Testis (tissue), 2 donors: ENCODE measurements at regions not wholly inside any gene's neighbourhood (a gene's known extent, or its start where the extent isn't known, plus 50 kb on each side); places are given as distances from the start of the nearest gene placed in this dataset.

Experiments used
- DNase-seq: peaks from one replicate; pipeline ENCODE4 v3.0.0-alpha.2; 2019
- H3K27ac ChIP-seq, 2 donors: fragments of 200-600 bp; sonication (generic); one replicate each; pipeline ENCODE4 v1.5.1; 2019
- H3K27me3 ChIP-seq: fragments of 200-600 bp; sonication (generic); one replicate; pipeline ENCODE4 v1.5.1; 2019
- H3K36me3 ChIP-seq: fragments of 200-600 bp; sonication (generic); one replicate; pipeline ENCODE4 v1.5.1; 2017; ENCODE audit warnings: low read depth; ENCODE audit errors: missing control alignments
- H3K4me1 ChIP-seq: fragments of 200-600 bp; sonication (generic); one replicate; pipeline ENCODE4 v1.5.1; 2019
- H3K4me3 ChIP-seq, 2 donors: fragments of 200-600 bp; sonication (generic); one replicate each; pipeline ENCODE4 v1.5.1; 2017 to 2019
- H3K9me3 ChIP-seq: fragments of 200-600 bp; sonication (generic); one replicate; pipeline ENCODE4 v1.5.1; 2017
- POLR2A ChIP-seq: fragments of 450-650 bp; IDR thresholded peaks from one replicate; pipeline ENCODE4 v1.6.1; 2017; ENCODE audit warnings: antibody characterized with exemption, mild to moderate bottlenecking, moderate library complexity
- WGBS, 2 donors: methylation state at CpG; one replicate each; pipeline ENCODE4 v1.1.5; 2018; 5-methylcytosine and 5-hydroxymethylcytosine counted together
- intact Hi-C: fragments of 100-400 bp; cut with DNase I; formaldehyde crosslinking; loops from one replicate; pipeline ENCODE4 v1.15.1; 2023; ENCODE audit warnings: low total_unique reads
- TF ChIP-seq, protein P1 (sequence below), 3 experiments: fragments of 450-650 bp in 2 of 3; fragments of 200-600 bp in 1 of 3; sonication (generic) in 1 of 3; IDR thresholded peaks; one replicate each; pipeline ENCODE4 v1.5.1; 2016 to 2019; ENCODE audit warnings: antibody characterized with exemption in 3 of 3, mild to moderate bottlenecking in 2 of 3, moderate library complexity in 1 of 3

DNA sequence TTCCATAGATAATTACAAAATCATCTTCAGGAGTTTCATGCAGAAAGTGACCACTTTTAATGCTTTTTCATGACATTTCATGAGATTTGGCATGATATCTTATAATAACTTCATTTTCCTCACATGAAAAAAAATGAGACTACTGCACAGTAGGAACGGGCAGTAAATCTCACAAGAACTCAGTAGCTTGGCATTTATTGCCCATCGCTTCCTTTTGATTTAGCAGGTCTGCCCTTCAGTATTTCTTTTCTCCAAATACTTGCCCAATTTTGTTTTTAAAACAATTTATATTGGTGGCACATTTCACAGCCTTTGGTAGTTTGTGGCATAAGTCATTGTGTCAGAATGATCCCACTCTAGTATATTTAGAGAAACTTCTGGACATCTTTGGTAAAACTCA, 711.8 kb upstream of the CHD1 start:
- Histone ChIP-seq H3K36me3 (no peaks in the 10 kb centered on the region), H3K4me3 (no peak overlapping the region), H3K27ac (no peak overlapping the region), H3K27me3 (no peaks in the 10 kb centered on the region), H3K4me1 (no peaks in the 10 kb centered on the region), H3K9me3 (no peaks in the 10 kb centered on the region)
- WGBS, 2 donors = 76 to 91% methylated on average over 2 of the region's 2 CpGs
- no peak for TF ChIP-seq POLR2A
- TF ChIP-seq, protein P1, sequence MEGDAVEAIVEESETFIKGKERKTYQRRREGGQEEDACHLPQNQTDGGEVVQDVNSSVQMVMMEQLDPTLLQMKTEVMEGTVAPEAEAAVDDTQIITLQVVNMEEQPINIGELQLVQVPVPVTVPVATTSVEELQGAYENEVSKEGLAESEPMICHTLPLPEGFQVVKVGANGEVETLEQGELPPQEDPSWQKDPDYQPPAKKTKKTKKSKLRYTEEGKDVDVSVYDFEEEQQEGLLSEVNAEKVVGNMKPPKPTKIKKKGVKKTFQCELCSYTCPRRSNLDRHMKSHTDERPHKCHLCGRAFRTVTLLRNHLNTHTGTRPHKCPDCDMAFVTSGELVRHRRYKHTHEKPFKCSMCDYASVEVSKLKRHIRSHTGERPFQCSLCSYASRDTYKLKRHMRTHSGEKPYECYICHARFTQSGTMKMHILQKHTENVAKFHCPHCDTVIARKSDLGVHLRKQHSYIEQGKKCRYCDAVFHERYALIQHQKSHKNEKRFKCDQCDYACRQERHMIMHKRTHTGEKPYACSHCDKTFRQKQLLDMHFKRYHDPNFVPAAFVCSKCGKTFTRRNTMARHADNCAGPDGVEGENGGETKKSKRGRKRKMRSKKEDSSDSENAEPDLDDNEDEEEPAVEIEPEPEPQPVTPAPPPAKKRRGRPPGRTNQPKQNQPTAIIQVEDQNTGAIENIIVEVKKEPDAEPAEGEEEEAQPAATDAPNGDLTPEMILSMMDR (IDR thresholded peaks at IDR 0.05) = no peak
- intact Hi-C loops = no loop called here
- DNase-seq = no peak

DNA sequence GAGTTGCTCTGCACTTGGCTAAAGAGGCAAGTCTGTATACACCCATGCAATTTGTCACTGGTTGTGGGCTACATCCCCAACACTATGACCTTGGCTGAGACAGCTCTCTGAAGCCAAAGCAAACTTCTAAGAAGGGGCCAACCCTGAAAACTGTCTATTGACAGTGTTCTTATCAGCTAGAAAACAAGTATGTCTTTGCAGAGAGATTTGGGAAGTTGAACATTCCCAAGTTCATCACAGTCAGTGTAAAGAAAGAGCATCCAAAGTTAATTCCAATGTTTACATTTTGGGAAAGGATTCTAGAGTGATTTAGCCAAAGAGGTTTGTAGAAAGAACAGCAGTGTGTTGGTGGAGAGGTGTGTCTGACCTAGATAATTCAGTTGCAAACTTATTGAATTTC, 711.1 kb upstream of the CHD1 start:
- intact Hi-C loops = no loop called here
- H3K9me3 ChIP-seq = no peaks in the 10 kb centered on the region
- no peak for DNase-seq

GRCh38 chr5:99636663-99637062, 707.9 kb upstream of the CHD1 start:
- 64 to 76% methylated on average over 2 of the region's 2 CpGs for WGBS, 2 donors
- intact Hi-C loops = no loop called here

More for the DNA sequence above, 711.1 kb upstream of the CHD1 start:
- no peak overlapping the region for H3K4me3 ChIP-seq
- no peaks in the 10 kb centered on the region for H3K27me3 ChIP-seq
- H3K27ac ChIP-seq = no peak overlapping the region
- TF ChIP-seq, protein P1 (IDR thresholded peaks at IDR 0.05) = no peak
- no peak for TF ChIP-seq POLR2A
- H3K4me1 ChIP-seq = no peaks in the 10 kb centered on the region
- no peaks in the 10 kb centered on the region for H3K36me3 ChIP-seq

GRCh38 chr5:99621772-99622681, 693.2 kb upstream of the CHD1 start:
- Histone ChIP-seq H3K4me3 (no peak overlapping the region), H3K9me3 (no peaks in the 10 kb centered on the region), H3K27me3 (no peaks in the 10 kb centered on the region), H3K27ac (no peak overlapping the region), H3K36me3 (no peaks in the 10 kb centered on the region), H3K4me1 (no peaks in the 10 kb centered on the region)
- 45 to 64% methylated on average over 10 to 12 of the region's 12 CpGs for WGBS, 2 donors
- TF ChIP-seq, protein P1 (IDR thresholded peaks at IDR 0.05) = no peak
- TF ChIP-seq POLR2A = no peak
- DNase-seq = no peak
- intact Hi-C loops = no loop called here

More at GRCh38 chr5:99636663-99637062, 707.9 kb upstream of the CHD1 start:
- DNase-seq = no peak
- no peak overlapping the region for H3K4me3 ChIP-seq
- H3K9me3 ChIP-seq = no peaks in the 10 kb centered on the region
- no peaks in the 10 kb centered on the region for H3K4me1 ChIP-seq
- TF ChIP-seq, protein P1 (IDR thresholded peaks at IDR 0.05) = no peak
- no peak for TF ChIP-seq POLR2A
- H3K27me3 ChIP-seq = no peaks in the 10 kb centered on the region
- no peaks in the 10 kb centered on the region for H3K36me3 ChIP-seq
- no peak overlapping the region for H3K27ac ChIP-seq

DNA sequence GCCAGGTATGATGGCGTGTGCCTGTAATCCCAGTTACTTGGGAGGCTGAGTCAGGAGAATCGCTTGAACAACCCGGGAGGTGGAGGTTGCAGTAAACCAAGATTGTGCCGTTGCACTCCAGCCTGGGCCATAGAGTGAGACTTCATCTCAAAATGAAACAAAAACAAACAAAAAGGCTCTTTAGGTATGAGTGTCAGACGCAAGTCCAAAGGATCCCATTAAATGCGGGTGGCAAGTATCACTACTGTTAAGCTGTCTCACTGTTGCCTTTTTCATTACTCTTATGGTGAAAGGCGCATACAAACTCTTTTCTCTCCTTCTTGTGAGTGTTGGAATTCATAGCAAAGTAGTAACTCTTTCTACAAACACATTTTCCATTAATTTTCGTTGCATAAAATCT, 688.5 kb upstream of the CHD1 start:
- Histone ChIP-seq H3K36me3 (no peaks in the 10 kb centered on the region), H3K9me3 (no peaks in the 10 kb centered on the region), H3K27ac (no peak overlapping the region), H3K4me1 (no peaks in the 10 kb centered on the region), H3K27me3 (no peaks in the 10 kb centered on the region), H3K4me3 (no peak overlapping the region)
- intact Hi-C loops = no loop called here
- TF ChIP-seq, protein P1 (IDR thresholded peaks at IDR 0.05) = no peak
- DNase-seq = no peak
- WGBS, 2 donors = 88 to 89% methylated on average over 8 of the region's 8 CpGs
